ENCODE measurements at regions not wholly inside any gene's neighbourhood (a gene's known extent, or its start where the extent isn't known, plus 50 kb on each side); places are given as distances from the start of the nearest gene placed in this dataset.
A peak's percentile ranks its signal among the peaks of the same experiment; 100 is the strongest.

DNA sequence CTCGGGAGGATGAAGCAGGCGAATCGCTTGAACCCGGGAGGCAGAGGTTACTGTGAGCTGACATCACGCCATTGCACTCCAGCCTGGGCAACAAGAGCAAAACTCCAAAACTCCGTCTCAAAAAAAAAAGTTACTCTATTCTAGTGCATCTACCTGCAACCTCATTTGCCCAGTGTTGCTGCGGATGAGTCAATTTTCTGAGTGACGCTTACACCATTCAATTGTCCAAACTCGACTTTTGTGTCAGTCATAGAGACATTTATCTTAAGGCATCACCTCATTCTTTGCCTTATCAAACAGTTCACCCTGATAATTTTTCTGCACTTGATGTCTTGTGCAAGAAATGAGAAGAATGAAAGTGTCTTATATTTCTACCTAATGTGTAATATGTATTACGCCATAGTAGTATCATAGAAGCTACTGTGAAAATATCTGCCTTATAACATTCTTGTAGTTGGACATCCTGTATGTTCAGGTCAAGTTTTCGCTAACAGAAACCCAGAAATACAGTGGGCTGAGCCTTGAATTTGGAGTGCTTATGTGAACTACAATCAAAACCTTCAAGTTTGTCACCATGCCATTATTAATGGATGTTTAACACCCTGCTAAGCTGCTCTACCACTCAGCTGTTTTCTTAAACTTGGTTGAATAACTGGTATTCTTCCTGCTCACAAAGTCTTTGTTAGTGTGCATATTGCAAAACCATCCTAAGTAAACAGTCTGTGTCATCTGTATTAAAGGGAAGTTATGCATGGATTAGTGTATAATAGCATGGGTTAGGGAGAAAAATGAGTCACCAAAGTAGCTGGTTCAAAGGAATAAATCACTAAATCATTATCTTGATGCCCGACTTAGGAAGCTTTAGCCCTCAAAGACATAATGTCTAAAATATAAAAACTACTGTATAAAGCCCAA is 531.0 kb upstream of the NR2F2 start:
- no peaks in the 10 kb centered on the region for H3K27me3 ChIP-seq (ENCODE audit: control insufficient read depth, insufficient read depth, low read length)
- no peaks in the 10 kb centered on the region for H3K9me3 ChIP-seq (replicated peaks; ENCODE audit: low read length)
- H3K9ac ChIP-seq (ENCODE audit: low read depth, low read length), result no peak overlapping the region
- H3K36me3 ChIP-seq (ENCODE audit: insufficient read depth, low read length), result no peaks in the 10 kb centered on the region
- peaks cover 13% of the 10 kb centered on the region for H3K4me1 ChIP-seq (ENCODE audit: control insufficient read depth, insufficient read depth, low read length)
- H3K4me2 ChIP-seq (ENCODE audit: low read length), result peak overlapping the region; percentile 43
- H3K4me3 ChIP-seq (ENCODE audit: low read length), result no peak overlapping the region

GRCh38 chr15:95804484-95804883 is 526.0 kb upstream of the NR2F2 start:
- no peak overlapping the region for H3K4me3 ChIP-seq (ENCODE audit: low read length)
- peaks cover 10% of the 10 kb centered on the region for H3K4me1 ChIP-seq (ENCODE audit: control insufficient read depth, insufficient read depth, low read length)
- H3K27me3 ChIP-seq (ENCODE audit: control insufficient read depth, insufficient read depth, low read length), result no peaks in the 10 kb centered on the region
- H3K9me3 ChIP-seq (replicated peaks; ENCODE audit: low read length), result no peaks in the 10 kb centered on the region
- H3K36me3 ChIP-seq (ENCODE audit: insufficient read depth, low read length), result no peaks in the 10 kb centered on the region
- H3K9ac ChIP-seq (ENCODE audit: low read depth, low read length), result no peak overlapping the region
- no peak overlapping the region for H3K4me2 ChIP-seq (ENCODE audit: low read length)

DNA sequence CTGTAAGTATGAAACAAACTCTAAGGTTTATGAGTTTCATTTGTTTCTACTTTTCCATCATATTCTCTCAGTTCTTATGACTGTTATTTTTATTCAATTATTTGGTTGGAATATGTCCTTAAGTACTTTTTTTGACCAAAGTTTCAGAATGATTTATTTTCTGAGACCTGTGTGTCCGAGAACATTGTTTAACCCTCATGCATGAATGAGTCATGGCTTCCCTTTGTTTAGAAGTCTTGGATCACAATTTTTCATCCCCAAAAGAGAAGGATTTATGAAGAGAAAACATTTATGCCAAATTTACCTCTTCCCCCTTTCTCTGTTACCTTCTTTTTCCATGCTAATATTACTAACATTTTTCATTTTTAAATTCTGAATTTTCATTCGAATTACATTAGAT is 518.0 kb upstream of the NR2F2 start:
- Histone ChIP-seq H3K4me1 (ENCODE audit: control insufficient read depth, insufficient read depth, low read length) (peaks cover 3% of the 10 kb centered on the region), H3K4me3 (ENCODE audit: low read length) (no peak overlapping the region), H3K4me2 (ENCODE audit: low read length) (no peak overlapping the region), H3K9me3 (replicated peaks; ENCODE audit: low read length) (no peaks in the 10 kb centered on the region), H3K9ac (ENCODE audit: low read depth, low read length) (no peak overlapping the region), H3K27me3 (ENCODE audit: control insufficient read depth, insufficient read depth, low read length) (no peaks in the 10 kb centered on the region), H3K36me3 (ENCODE audit: insufficient read depth, low read length) (no peaks in the 10 kb centered on the region)

DNA sequence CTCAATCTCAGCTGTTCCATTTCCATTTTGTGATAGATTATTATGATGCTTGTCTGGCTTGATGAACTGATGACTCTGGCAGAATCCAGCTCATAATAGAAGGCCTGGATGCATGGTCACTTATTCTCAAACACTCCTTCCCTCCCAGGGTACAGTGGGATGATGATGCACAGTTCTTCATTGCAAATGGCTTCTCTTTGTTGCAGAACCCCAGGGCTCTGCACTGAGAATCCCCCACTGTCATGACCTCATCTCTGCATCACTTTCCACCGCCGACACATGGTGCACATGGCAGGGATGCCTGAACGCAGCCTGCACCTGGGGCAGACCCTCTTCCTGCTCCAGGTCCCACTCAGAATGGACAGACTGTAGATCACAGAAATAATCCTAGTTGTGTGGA is 515.6 kb upstream of the NR2F2 start:
- Histone ChIP-seq H3K9me3 (replicated peaks; ENCODE audit: low read length) (no peaks in the 10 kb centered on the region), H3K4me3 (ENCODE audit: low read length) (no peak overlapping the region), H3K36me3 (ENCODE audit: insufficient read depth, low read length) (no peaks in the 10 kb centered on the region), H3K4me2 (ENCODE audit: low read length) (no peak overlapping the region), H3K4me1 (ENCODE audit: control insufficient read depth, insufficient read depth, low read length) (peaks cover 3% of the 10 kb centered on the region), H3K9ac (ENCODE audit: low read depth, low read length) (no peak overlapping the region), H3K27me3 (ENCODE audit: control insufficient read depth, insufficient read depth, low read length) (no peaks in the 10 kb centered on the region)

- no peak overlapping the region for H3K9ac ChIP-seq (ENCODE audit: low read depth, low read length)
- H3K4me1 ChIP-seq (ENCODE audit: control insufficient read depth, insufficient read depth, low read length), result peaks cover 3% of the 10 kb centered on the region
- H3K4me2 ChIP-seq (ENCODE audit: low read length), result no peak overlapping the region
- H3K9me3 ChIP-seq (replicated peaks; ENCODE audit: low read length), result no peaks in the 10 kb centered on the region
- no peak overlapping the region for H3K4me3 ChIP-seq (ENCODE audit: low read length)
- H3K36me3 ChIP-seq (ENCODE audit: insufficient read depth, low read length), result no peaks in the 10 kb centered on the region
- H3K27me3 ChIP-seq (ENCODE audit: control insufficient read depth, insufficient read depth, low read length), result no peaks in the 10 kb centered on the region
These were observed 513.9 kb upstream of the NR2F2 start for GRCh38 chr15:95816591-95816990.

DNA sequence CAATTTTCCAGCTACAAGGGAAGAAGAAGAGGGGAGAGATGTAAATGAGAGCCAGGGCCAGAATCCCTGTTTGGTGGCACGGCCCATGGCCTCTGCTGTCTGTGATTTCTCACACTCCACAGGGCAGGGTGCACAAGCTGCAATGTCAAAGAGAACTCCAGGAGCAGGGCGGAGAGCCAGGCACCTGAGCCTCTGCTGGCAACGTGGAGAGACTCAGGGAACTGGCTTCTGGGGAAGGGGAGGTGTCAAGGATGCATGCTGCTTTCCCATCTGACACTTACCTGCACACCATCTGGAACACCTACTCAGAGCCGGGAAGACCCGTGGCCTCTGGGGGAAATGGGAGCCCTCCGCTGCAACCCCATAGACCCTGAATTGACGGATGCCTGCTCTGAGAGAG is 507.5 kb upstream of the NR2F2 start:
- no peak overlapping the region for H3K9ac ChIP-seq (ENCODE audit: low read depth, low read length)
- H3K27me3 ChIP-seq (ENCODE audit: control insufficient read depth, insufficient read depth, low read length), result no peaks in the 10 kb centered on the region
- H3K4me3 ChIP-seq (ENCODE audit: low read length), result no peak overlapping the region
- no peaks in the 10 kb centered on the region for H3K4me1 ChIP-seq (ENCODE audit: control insufficient read depth, insufficient read depth, low read length)
- no peaks in the 10 kb centered on the region for H3K36me3 ChIP-seq (ENCODE audit: insufficient read depth, low read length)
- H3K4me2 ChIP-seq (ENCODE audit: low read length), result no peak overlapping the region
- H3K9me3 ChIP-seq (replicated peaks; ENCODE audit: low read length), result no peaks in the 10 kb centered on the region

GRCh38 chr15:95825208-95825607 is 505.3 kb upstream of the NR2F2 start:
- H3K4me1 ChIP-seq (ENCODE audit: control insufficient read depth, insufficient read depth, low read length), result no peaks in the 10 kb centered on the region

DNA sequence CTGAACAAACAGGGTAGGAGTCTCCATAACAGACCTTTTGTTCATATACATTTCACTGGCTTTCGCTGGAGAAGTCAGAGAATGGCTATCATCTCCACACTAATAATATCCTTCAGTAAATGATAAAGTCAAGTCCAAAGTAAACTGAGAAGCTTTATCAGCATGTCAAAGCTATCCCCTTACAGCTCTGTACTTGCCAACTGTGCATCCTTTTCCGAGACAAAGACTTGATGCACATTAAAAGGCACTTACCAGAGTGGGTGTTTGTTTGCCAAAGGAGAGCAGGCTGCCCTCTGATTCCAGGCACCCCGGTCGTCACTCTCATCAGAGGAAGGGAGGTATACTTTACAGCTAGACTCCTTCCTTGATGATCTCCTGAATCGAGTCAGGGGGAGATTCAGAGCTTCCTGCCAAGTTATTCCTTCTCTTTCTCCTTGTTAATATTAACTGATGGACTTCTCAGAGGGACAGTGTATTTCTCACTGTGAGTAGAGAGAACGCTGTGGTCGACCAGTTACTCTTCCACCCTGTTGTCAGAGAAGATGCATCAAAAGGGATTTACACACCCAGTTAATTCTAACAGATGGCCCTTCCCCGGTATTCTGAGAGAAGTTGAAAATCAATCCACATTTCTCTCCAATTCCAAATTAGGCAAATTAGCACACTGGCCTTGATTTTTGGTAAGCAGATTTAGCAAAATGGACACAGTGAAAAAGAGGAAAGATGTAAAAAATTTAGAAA is 504.7 kb upstream of the NR2F2 start:
- Histone ChIP-seq H3K4me2 (ENCODE audit: low read length) (no peak overlapping the region), H3K9me3 (replicated peaks; ENCODE audit: low read length) (no peaks in the 10 kb centered on the region), H3K4me1 (ENCODE audit: control insufficient read depth, insufficient read depth, low read length) (no peaks in the 10 kb centered on the region), H3K27me3 (ENCODE audit: control insufficient read depth, insufficient read depth, low read length) (no peaks in the 10 kb centered on the region), H3K9ac (ENCODE audit: low read depth, low read length) (no peak overlapping the region), H3K36me3 (ENCODE audit: insufficient read depth, low read length) (no peaks in the 10 kb centered on the region), H3K4me3 (ENCODE audit: low read length) (no peak overlapping the region)

More at GRCh38 chr15:95825208-95825607, 505.3 kb upstream of the NR2F2 start:
- Histone ChIP-seq H3K9me3 (replicated peaks; ENCODE audit: low read length) (no peaks in the 10 kb centered on the region), H3K4me3 (ENCODE audit: low read length) (no peak overlapping the region), H3K36me3 (ENCODE audit: insufficient read depth, low read length) (no peaks in the 10 kb centered on the region), H3K27me3 (ENCODE audit: control insufficient read depth, insufficient read depth, low read length) (no peaks in the 10 kb centered on the region), H3K4me2 (ENCODE audit: low read length) (no peak overlapping the region), H3K9ac (ENCODE audit: low read depth, low read length) (no peak overlapping the region)

DNA sequence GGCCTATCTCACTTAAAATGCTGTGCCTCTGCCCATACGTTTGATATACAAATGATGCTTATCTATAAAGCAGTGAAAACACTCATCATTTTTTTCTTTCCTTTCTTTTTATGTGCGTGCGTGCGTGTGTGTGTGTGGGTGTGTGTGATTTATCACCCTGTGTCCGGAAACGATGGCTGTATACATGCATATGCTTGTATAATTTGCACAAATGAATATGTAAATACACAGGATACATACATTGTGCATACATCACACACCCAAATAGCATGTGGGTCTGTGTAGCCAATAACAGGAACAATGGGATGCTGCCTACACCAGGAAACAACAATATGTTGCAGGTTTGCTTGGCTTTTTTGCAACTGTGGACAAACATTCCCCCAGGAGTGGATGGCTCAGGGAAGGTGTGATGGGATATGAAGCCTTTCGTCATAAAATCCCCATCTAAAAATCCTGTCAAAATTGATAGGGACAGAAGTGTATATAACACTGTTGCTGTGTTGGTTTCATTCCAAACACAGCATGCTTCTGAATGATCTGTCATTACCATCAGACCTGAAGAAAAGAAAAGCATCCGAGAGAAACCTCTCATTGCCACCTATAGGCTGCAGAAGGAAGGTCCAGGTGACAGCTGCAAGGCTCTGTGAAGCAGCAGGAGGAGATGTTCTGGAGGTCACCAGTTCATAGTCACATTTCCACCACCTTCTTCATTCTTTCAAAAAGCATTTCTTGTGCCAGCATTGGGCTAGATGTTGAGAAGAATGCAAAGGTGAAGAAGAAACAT is 503.9 kb upstream of the NR2F2 start:
- no peaks in the 10 kb centered on the region for H3K9me3 ChIP-seq (replicated peaks; ENCODE audit: low read length)
- H3K4me3 ChIP-seq (ENCODE audit: low read length), result no peak overlapping the region
- no peaks in the 10 kb centered on the region for H3K36me3 ChIP-seq (ENCODE audit: insufficient read depth, low read length)

DNA sequence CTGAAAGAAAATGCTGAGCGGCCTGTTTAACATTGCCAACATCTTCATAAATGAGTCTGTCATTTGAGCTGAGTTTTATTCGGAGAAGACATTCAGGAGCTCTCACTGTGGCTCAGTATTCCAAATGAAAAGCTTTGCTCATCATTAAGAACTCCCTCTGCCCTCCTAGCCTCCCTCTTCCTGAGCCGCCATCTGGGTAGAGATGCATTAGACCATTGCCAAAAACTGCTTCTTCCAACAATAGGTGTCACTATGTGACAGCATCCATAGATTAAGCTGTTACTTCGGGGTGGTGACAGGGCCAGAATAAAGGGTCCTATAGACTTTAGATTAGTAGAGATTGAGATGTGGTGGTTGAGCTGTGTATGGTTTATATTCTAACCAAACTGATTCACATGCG is 501.4 kb upstream of the NR2F2 start:
- Histone ChIP-seq H3K9ac (ENCODE audit: low read depth, low read length) (no peak overlapping the region), H3K9me3 (replicated peaks; ENCODE audit: low read length) (no peaks in the 10 kb centered on the region), H3K4me1 (ENCODE audit: control insufficient read depth, insufficient read depth, low read length) (no peaks in the 10 kb centered on the region), H3K4me3 (ENCODE audit: low read length) (no peak overlapping the region), H3K27me3 (ENCODE audit: control insufficient read depth, insufficient read depth, low read length) (no peaks in the 10 kb centered on the region), H3K4me2 (ENCODE audit: low read length) (no peak overlapping the region), H3K36me3 (ENCODE audit: insufficient read depth, low read length) (no peaks in the 10 kb centered on the region)

More for the DNA sequence above, 503.9 kb upstream of the NR2F2 start:
- Histone ChIP-seq H3K4me1 (ENCODE audit: control insufficient read depth, insufficient read depth, low read length) (no peaks in the 10 kb centered on the region), H3K9ac (ENCODE audit: low read depth, low read length) (no peak overlapping the region), H3K4me2 (ENCODE audit: low read length) (no peak overlapping the region), H3K27me3 (ENCODE audit: control insufficient read depth, insufficient read depth, low read length) (no peaks in the 10 kb centered on the region)

DNA sequence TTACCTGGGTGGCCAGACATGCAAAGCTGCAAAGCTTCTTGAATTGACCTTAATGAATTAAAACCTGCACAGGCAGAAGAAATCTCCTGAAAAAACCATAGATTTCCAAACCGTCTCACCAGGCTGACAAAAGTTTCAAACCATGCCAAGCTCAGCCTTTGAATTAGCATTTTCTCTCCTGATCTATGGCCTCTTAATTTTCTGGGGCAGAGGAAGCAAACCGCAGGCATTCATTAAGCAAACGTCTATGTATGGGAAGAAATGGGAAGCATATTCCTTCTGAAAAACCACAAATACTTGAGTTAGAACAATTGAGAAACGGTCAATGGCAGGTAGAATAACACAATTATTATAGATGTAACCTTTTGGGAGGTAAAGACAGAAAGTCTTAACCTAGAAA is 500.2 kb upstream of the NR2F2 start:
- Histone ChIP-seq H3K36me3 (ENCODE audit: insufficient read depth, low read length) (no peaks in the 10 kb centered on the region), H3K4me1 (ENCODE audit: control insufficient read depth, insufficient read depth, low read length) (no peaks in the 10 kb centered on the region), H3K9ac (ENCODE audit: low read depth, low read length) (no peak overlapping the region), H3K9me3 (replicated peaks; ENCODE audit: low read length) (no peaks in the 10 kb centered on the region), H3K4me3 (ENCODE audit: low read length) (no peak overlapping the region), H3K4me2 (ENCODE audit: low read length) (no peak overlapping the region), H3K27me3 (ENCODE audit: control insufficient read depth, insufficient read depth, low read length) (no peaks in the 10 kb centered on the region)
